RWPE2 (cell line): ENCODE measurements at regions not wholly inside any gene's neighbourhood (a gene's known extent, or its start where the extent isn't known, plus 50 kb on each side); places are given as distances from the start of the nearest gene placed in this dataset.
A peak's percentile ranks its signal among the peaks of the same experiment; 100 is the strongest.

Source experiments
- ATAC-seq: fragments of 200-7000 bp; cut with Tn5 transposase; 3 replicates; pipeline ENCODE4 v1.9.1; 2021; ENCODE audit warnings: low read depth
- DNase-seq: peaks from one replicate; pipeline ENCODE4 v3.0.0-alpha.2; 2020; ENCODE audit warnings: low spot score
- H3K27ac ChIP-seq: fragments of 450-650 bp; 2 replicates; pipeline ENCODE4 v1.5.1; 2017; ENCODE audit warnings: mild to moderate bottlenecking; ENCODE audit not compliant: poor library complexity, severe bottlenecking
- H3K27me3 ChIP-seq: fragments of 250-450 bp; sonication (Bioruptor Pico); 2 replicates; pipeline ENCODE4 v1.5.1; 2021; ENCODE audit warnings: mild to moderate bottlenecking, moderate library complexity; ENCODE audit not compliant: insufficient read depth, poor library complexity, severe bottlenecking
- H3K36me3 ChIP-seq: fragments of 250-450 bp; sonication (Bioruptor Pico); 2 replicates; pipeline ENCODE4 v1.5.1; 2020; ENCODE audit warnings: low read depth, mild to moderate bottlenecking, moderate library complexity
- H3K4me1 ChIP-seq: fragments of 250-450 bp; sonication (Bioruptor Pico); 2 replicates; pipeline ENCODE4 v1.5.1; 2021; ENCODE audit warnings: mild to moderate bottlenecking, moderate library complexity; ENCODE audit not compliant: insufficient read depth, poor library complexity, severe bottlenecking
- H3K4me3 ChIP-seq: fragments of 250-450 bp; sonication (Bioruptor Pico); 2 replicates; pipeline ENCODE4 v1.5.1; 2021; ENCODE audit warnings: mild to moderate bottlenecking, moderate library complexity; ENCODE audit not compliant: severe bottlenecking
- H3K9me3 ChIP-seq: fragments of 250-450 bp; sonication (Bioruptor Pico); 2 replicates; pipeline ENCODE4 v1.5.1; 2021; ENCODE audit warnings: mild to moderate bottlenecking, moderate library complexity; ENCODE audit not compliant: severe bottlenecking
- CTCF ChIP-seq: fragments of 450-650 bp; IDR thresholded peaks from one replicate; pipeline ENCODE4 v1.5.1; 2017; ENCODE audit warnings: mild to moderate bottlenecking, moderate library complexity; ENCODE audit not compliant: poor library complexity, severe bottlenecking

- Histone ChIP-seq H3K27ac (peak overlapping the region; percentile 4), H3K4me3 (no peak overlapping the region), H3K27me3 (no peaks in the 10 kb centered on the region), H3K36me3 (no peaks in the 10 kb centered on the region), H3K4me1 (peaks cover 9% of the 10 kb centered on the region), H3K9me3 (peaks cover 2% of the 10 kb centered on the region)
- DNase-seq (no peak), ATAC-seq (peak; percentile 70)
- no peak for TF ChIP-seq CTCF
Observed at GRCh38 chr5:103444333-103445038, 118.1 kb downstream of the NUDT12 start.

- Histone ChIP-seq H3K9me3 (peaks cover 2% of the 10 kb centered on the region), H3K27me3 (no peaks in the 10 kb centered on the region), H3K36me3 (no peaks in the 10 kb centered on the region), H3K27ac (no peak overlapping the region), H3K4me3 (no peak overlapping the region), H3K4me1 (peaks cover 9% of the 10 kb centered on the region)
- ATAC-seq (no peak), DNase-seq (no peak)
- TF ChIP-seq CTCF = no peak
Observed at GRCh38 chr5:103442750-103443149, 119.8 kb downstream of the NUDT12 start.

- no peak for DNase-seq
- TF ChIP-seq CTCF = no peak
- no peak overlapping the region for H3K27ac ChIP-seq
Observed at GRCh38 chr5:103441523-103441922, 121.1 kb downstream of the NUDT12 start.

GRCh38 chr5:103439007-103439406 is 123.6 kb downstream of the NUDT12 start:
- H3K4me3 ChIP-seq = no peak overlapping the region
- H3K9me3 ChIP-seq = peaks cover 2% of the 10 kb centered on the region
- H3K4me1 ChIP-seq = no peaks in the 10 kb centered on the region
- H3K27ac ChIP-seq = no peak overlapping the region
- DNase-seq = no peak
- no peaks in the 10 kb centered on the region for H3K36me3 ChIP-seq
- H3K27me3 ChIP-seq = no peaks in the 10 kb centered on the region
- no peak for ATAC-seq
- TF ChIP-seq CTCF = no peak

More at GRCh38 chr5:103441523-103441922, 121.1 kb downstream of the NUDT12 start:
- H3K36me3 ChIP-seq = no peaks in the 10 kb centered on the region
- H3K9me3 ChIP-seq = peaks cover 2% of the 10 kb centered on the region
- no peak for ATAC-seq
- peaks cover 9% of the 10 kb centered on the region for H3K4me1 ChIP-seq
- no peak overlapping the region for H3K4me3 ChIP-seq
- no peaks in the 10 kb centered on the region for H3K27me3 ChIP-seq

GRCh38 chr5:103436656-103437055 is 125.9 kb downstream of the NUDT12 start:
- no peak overlapping the region for H3K27ac ChIP-seq
- H3K9me3 ChIP-seq = peaks cover 2% of the 10 kb centered on the region
- no peak for TF ChIP-seq CTCF
- H3K36me3 ChIP-seq = no peaks in the 10 kb centered on the region
- no peaks in the 10 kb centered on the region for H3K27me3 ChIP-seq
- H3K4me3 ChIP-seq = no peak overlapping the region
- H3K4me1 ChIP-seq = no peaks in the 10 kb centered on the region
- ATAC-seq (no peak), DNase-seq (no peak)
